ENCODE measurements at regions not wholly inside any gene's neighbourhood (a gene's known extent, or its start where the extent isn't known, plus 50 kb on each side); places are given as distances from the start of the nearest gene placed in this dataset.
"Not testable (repeated sequence)": the region's sequence is repeated elsewhere in the genome, so short reads cannot be mapped to it uniquely, and the experiment has no call there.

DNA sequence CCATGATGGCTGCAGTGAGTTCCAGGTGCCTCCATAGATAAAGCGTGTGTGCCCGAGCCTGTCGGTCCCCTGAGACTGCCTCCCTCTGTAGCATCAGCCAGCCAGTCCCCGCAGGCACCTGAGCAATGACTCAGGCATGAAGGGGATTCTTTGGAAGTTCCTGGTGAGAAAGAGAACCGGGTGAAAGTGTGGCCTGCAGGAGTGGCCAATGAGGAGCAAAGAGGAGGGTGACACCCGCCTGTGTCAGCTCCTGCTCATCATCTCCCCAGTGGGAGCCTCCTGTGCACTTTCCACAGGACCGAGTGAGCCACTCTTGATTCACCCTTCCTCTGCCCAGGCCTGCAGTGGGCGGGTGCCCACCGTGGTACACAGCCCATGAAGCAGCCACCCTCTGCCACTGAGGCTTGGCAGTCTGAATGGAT lies 71.2 kb upstream of the PTPN1 start:
- Histone ChIP-seq H3K4me1 (ENCODE audit: control insufficient read depth in 5 of 5, insufficient read depth in 5 of 5, low read length in 5 of 5) (peaks cover 0 to 30% (median 19%) of the 10 kb centered on the region in 5 donors), H3K4me3 (ENCODE audit: low read depth in 1 of 5, low read length in 5 of 5) (no peak overlapping the region), H3K36me3 (ENCODE audit: control insufficient read depth in 5 of 5, insufficient read depth in 5 of 5, low read length in 5 of 5) (no peaks in the 10 kb centered on the region), H3K9me3 (ENCODE audit: control insufficient read depth in 5 of 5, low read length in 5 of 5) (no peaks in the 10 kb centered on the region), H3K9ac (ENCODE audit: low read length in 5 of 5) (no peak overlapping the region), H3K27me3 (ENCODE audit: control insufficient read depth in 5 of 5, insufficient read depth in 4 of 5, low read length in 5 of 5) (peaks cover 0 to 4% (median 0%) of the 10 kb centered on the region in 5 donors), H3K27ac (ENCODE audit: low read depth, low read length) (no peak overlapping the region)

DNA sequence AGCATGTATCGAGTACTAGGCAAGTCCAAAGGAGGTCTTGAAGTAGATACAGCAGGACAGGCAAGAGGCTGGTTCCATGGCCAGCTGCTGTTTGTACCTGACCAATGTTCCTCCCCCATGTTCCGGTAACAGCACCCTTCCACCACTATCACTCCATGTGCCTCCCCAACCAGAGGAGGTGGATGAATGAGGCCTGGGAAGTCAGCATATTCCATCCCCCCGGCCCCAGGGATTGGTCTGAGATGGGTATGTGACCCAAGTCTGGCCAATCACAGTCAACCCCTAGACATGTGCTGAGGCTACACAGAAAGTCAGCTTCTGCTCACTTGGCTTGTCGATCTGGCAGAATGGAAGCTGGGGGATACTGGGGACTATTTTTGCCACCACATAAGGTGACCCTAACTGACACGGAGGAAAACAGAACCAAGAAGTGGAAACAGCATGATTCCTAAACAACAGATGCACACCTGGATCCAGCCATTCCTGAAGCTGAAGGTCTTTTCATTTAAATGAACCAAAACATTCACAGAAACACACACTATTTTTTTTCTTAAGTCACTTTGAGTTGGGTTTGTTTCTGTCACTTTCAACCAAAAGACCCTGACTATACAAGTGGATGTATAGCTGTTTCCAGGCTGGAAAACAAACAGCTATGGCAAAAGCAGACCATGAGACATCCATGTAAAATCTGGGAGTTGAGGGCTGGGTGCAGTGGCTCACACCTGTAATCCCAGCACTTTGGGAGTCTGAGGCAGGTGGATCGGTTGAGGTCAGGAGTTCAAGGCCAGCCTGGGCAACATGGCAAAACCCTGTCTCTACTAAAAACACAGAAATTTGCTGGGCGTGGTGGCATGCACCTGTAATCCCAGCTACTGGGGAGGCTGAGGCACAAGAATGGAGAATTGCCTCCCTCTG lies 70.4 kb upstream of the PTPN1 start:
- Histone ChIP-seq H3K9me3 (ENCODE audit: control insufficient read depth in 5 of 5, low read length in 5 of 5) (no peaks in the 10 kb centered on the region), H3K27me3 (ENCODE audit: control insufficient read depth in 5 of 5, insufficient read depth in 4 of 5, low read length in 5 of 5) (peaks cover 0 to 4% (median 0%) of the 10 kb centered on the region in 5 donors), H3K4me1 (ENCODE audit: control insufficient read depth in 5 of 5, insufficient read depth in 5 of 5, low read length in 5 of 5) (peaks cover 0 to 30% (median 19%) of the 10 kb centered on the region in 5 donors), H3K27ac (ENCODE audit: low read depth, low read length) (no peak overlapping the region), H3K4me3 (ENCODE audit: low read depth in 1 of 5, low read length in 5 of 5) (no peak overlapping the region), H3K36me3 (ENCODE audit: control insufficient read depth in 5 of 5, insufficient read depth in 5 of 5, low read length in 5 of 5) (no peaks in the 10 kb centered on the region), H3K9ac (ENCODE audit: low read length in 5 of 5) (no peak overlapping the region)

DNA sequence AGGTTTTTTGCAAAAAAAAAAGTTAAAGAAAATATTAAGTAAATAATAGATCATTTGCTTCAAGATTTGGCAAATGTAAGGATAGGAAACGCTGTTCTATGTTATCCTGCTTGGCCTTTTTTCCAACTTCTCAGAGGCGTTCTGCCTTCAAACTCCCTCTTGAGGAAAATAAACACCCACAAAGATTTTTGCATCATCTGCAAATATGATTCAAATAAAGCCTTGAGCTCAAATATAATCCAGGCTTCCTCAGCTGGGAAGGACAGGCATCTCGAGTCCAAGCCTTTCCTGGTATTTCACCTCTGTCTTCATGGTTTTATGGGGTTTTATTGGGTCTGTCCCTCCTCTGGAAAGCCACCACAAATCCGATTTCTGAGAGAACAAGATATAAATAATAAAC lies 67.7 kb upstream of the PTPN1 start:
- Histone ChIP-seq H3K9ac (ENCODE audit: low read length in 5 of 5) (no peak overlapping the region), H3K9me3 (ENCODE audit: control insufficient read depth in 5 of 5, low read length in 5 of 5) (no peaks in the 10 kb centered on the region), H3K27me3 (ENCODE audit: control insufficient read depth in 5 of 5, insufficient read depth in 4 of 5, low read length in 5 of 5) (peaks cover 0 to 4% (median 0%) of the 10 kb centered on the region in 5 donors), H3K4me3 (ENCODE audit: low read depth in 1 of 5, low read length in 5 of 5) (no peak overlapping the region), H3K36me3 (ENCODE audit: control insufficient read depth in 5 of 5, insufficient read depth in 5 of 5, low read length in 5 of 5) (no peaks in the 10 kb centered on the region), H3K4me1 (ENCODE audit: control insufficient read depth in 5 of 5, insufficient read depth in 5 of 5, low read length in 5 of 5) (peaks cover 0 to 34% (median 17%) of the 10 kb centered on the region in 5 donors), H3K27ac (ENCODE audit: low read depth, low read length) (no peak overlapping the region)

DNA sequence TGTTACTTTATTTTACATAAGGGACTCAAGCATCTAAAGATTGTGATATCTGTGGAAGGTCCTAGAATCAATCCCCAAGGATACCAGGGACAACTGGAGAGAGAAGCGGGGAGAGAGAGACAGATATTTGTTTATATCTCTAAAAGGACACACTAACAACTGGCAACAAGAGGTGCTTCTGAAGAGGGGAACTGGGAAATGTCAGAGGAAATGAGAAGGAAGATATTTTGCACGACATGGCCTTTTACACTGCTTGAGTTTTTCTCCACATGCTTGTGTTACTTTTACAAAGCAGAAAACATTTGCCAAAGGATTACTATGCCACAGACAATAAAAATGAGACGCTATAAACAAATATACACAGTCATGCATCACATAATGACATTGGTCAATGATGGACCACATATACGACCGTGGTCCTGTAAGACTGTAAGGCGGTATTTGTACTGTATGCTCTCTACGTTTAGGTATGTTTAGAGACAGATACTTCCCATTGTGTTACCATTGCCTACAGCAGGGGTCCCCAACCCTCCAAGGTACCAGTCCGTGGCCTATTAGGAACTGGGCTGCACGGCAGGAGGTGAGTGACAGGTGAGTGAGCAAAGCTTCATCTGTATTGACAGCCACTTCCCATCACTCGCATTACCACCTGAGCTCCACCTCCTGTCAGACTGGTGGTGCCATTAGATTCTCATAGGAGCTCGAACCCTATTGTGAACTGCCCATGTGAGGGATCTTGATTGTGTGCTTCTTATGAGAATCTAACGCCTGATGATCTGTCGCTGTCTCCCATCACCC lies 64.6 kb upstream of the PTPN1 start:
- Histone ChIP-seq H3K36me3 (ENCODE audit: control insufficient read depth in 5 of 5, insufficient read depth in 5 of 5, low read length in 5 of 5) (no peaks in the 10 kb centered on the region), H3K27me3 (ENCODE audit: control insufficient read depth in 5 of 5, insufficient read depth in 4 of 5, low read length in 5 of 5) (peaks cover 0 to 3% (median 0%) of the 10 kb centered on the region in 5 donors), H3K4me1 (ENCODE audit: control insufficient read depth in 5 of 5, insufficient read depth in 5 of 5, low read length in 5 of 5) (peaks cover 0 to 34% (median 17%) of the 10 kb centered on the region in 5 donors), H3K4me3 (ENCODE audit: low read depth in 1 of 5, low read length in 5 of 5) (no peak overlapping the region), H3K27ac (ENCODE audit: low read depth, low read length) (no peak overlapping the region), H3K9me3 (ENCODE audit: control insufficient read depth in 5 of 5, low read length in 5 of 5) (no peaks in the 10 kb centered on the region), H3K9ac (ENCODE audit: low read length in 5 of 5) (no peak overlapping the region)

DNA sequence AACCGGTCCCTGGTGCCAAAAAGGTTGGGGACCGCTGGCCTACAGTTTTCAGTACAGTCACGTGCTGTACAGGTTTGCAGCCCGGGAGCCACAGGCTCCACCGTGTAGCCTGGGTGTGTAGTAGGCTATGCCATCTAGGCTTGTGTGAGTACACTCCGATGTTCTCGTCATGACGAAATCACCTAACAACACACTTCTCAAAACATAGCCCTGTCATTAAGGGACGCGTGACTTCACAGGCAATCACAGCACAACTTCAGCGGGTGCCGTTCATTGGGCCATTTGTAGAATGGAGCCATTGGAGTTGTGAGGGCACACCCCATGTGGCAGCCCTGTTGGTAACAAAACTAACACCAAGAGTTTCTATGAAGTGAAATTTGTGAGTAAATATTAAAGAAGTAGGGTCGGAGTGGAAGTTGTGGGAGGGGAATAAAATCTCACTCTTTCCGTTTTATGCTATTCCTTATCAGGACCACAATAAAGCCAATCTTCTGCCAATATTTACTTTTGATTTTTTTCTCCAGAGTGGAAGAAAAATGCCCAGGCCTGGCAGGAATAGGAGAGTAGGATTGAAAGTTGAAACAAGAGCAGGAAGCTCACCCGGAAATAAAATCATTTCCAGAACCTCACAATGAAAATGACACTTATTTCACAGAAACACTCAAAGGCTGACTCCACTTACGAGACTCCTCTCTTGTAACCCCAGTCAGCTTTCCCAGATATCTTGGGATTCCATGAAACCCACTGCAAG lies 63.7 kb upstream of the PTPN1 start:
- Histone ChIP-seq H3K4me3 (ENCODE audit: low read depth in 1 of 5, low read length in 5 of 5) (no peak overlapping the region), H3K9me3 (ENCODE audit: control insufficient read depth in 5 of 5, low read length in 5 of 5) (no peaks in the 10 kb centered on the region), H3K9ac (ENCODE audit: low read length in 5 of 5) (no peak overlapping the region), H3K27me3 (ENCODE audit: control insufficient read depth in 5 of 5, insufficient read depth in 4 of 5, low read length in 5 of 5) (no peaks in the 10 kb centered on the region), H3K4me1 (ENCODE audit: control insufficient read depth in 5 of 5, insufficient read depth in 5 of 5, low read length in 5 of 5) (peaks cover 0 to 34% (median 16%) of the 10 kb centered on the region in 5 donors), H3K36me3 (ENCODE audit: control insufficient read depth in 5 of 5, insufficient read depth in 5 of 5, low read length in 5 of 5) (no peaks in the 10 kb centered on the region), H3K27ac (ENCODE audit: low read depth, low read length) (no peak overlapping the region)

DNA sequence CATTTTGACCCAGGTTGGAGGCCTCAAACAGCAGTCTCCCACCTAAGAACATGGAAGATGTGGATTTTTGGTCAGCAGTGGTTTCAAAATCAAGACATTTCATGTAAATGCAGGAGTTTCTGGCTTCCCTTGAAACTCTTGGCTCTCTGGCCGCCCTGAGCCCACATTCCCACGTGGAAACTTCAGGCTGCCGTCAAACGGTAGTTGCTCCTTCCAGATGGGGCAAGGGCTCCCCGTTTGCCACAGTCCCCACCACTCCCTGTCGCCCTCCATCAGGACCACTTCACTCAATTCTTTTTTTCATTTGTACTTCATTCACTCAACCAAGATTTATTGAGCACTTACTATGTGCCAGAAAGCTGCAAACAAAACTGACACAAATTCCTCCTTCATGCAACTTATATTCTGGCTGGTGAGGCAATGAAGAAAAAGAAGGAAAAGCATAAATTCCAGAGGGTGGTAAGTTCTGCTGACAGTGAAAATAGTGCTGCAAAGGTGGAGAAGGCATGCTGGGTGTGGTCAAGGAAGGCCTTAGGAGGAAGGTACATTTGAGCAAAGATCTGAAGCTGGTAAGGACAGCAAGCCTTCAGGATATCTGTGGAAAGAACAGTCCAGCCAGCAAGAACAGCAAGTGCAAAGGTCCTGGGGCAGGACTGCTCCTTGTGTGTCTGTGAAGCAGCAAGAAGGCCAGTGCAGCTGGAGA lies 62.9 kb upstream of the PTPN1 start:
- Histone ChIP-seq H3K27ac (ENCODE audit: low read depth, low read length) (no peak overlapping the region), H3K9me3 (ENCODE audit: control insufficient read depth in 5 of 5, low read length in 5 of 5) (no peaks in the 10 kb centered on the region), H3K27me3 (ENCODE audit: control insufficient read depth in 5 of 5, insufficient read depth in 4 of 5, low read length in 5 of 5) (no peaks in the 10 kb centered on the region), H3K4me3 (ENCODE audit: low read depth in 1 of 5, low read length in 5 of 5) (no peak overlapping the region), H3K4me1 (ENCODE audit: control insufficient read depth in 5 of 5, insufficient read depth in 5 of 5, low read length in 5 of 5) (peaks cover 0 to 34% (median 14%) of the 10 kb centered on the region in 5 donors), H3K36me3 (ENCODE audit: control insufficient read depth in 5 of 5, insufficient read depth in 5 of 5, low read length in 5 of 5) (no peaks in the 10 kb centered on the region), H3K9ac (ENCODE audit: low read length in 5 of 5) (no peak overlapping the region)

DNA sequence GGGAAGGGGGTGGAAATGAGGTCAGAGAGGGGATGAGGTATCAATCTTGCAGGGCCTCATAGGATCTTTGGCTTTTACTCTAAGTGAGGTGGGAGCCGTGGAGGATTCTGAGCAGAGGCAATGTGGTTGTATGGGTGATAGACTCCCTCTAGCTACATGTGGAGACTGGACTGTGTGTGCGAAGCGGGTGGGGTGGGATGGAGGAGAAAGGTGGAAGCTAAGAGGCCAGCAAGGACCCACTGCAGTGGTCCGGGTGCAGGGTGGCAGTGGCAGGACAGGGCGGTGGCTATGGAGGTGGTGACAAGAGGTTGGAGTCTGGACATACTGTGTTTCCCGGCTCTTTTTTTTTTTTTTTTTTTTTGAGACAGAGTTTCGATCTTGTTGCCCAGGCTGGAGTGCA lies 62.4 kb upstream of the PTPN1 start:
- no peak overlapping the region for H3K4me3 ChIP-seq (ENCODE audit: low read depth in 1 of 5, low read length in 5 of 5)
- no peaks in the 10 kb centered on the region for H3K9me3 ChIP-seq (ENCODE audit: control insufficient read depth in 5 of 5, low read length in 5 of 5)
- no peak overlapping the region for H3K27ac ChIP-seq (ENCODE audit: low read depth, low read length)
- H3K27me3 ChIP-seq (ENCODE audit: control insufficient read depth in 5 of 5, insufficient read depth in 4 of 5, low read length in 5 of 5): no peaks in the 10 kb centered on the region
- peaks cover 0 to 34% (median 14%) of the 10 kb centered on the region in 5 donors for H3K4me1 ChIP-seq (ENCODE audit: control insufficient read depth in 5 of 5, insufficient read depth in 5 of 5, low read length in 5 of 5)
- no peaks in the 10 kb centered on the region for H3K36me3 ChIP-seq (ENCODE audit: control insufficient read depth in 5 of 5, insufficient read depth in 5 of 5, low read length in 5 of 5)
- H3K9ac ChIP-seq (ENCODE audit: low read length in 5 of 5): no peak overlapping the region

DNA sequence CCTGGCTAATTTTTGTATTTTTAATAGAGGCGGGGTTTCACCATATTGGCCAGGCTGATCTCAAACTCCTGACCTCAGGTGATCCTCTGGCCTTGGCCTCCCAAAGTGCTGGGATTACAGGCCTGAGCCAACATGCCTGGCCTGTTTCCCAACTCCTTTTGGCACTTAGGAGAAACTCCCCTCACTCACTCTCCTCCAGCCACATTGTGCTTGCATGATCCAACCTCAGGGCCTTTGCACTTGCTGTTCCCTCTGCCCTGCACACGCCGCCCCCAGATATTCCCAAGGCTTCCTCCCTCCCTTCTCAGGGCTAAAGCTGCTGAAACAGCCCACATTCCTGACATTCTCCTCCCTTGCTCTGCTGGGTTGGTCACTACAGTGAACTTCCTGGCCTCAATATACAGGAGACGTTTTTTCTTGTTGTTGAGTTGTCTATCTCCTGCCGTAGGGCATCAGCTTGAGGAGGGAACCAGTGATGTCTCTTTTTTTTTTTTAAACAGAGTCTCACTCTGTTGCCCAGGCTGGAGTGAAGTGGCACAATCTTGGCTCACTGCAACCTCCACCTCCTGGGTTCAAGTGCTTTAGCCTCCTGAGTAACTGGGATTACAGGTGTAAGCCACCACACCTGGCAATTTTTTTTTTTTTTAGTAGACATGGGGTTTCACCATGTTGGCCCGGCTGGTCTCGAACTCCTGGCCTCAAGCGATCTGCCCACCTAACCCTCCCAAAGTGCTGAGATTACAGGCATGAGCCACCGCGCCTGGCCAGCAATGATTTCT lies 61.4 kb upstream of the PTPN1 start:
- not testable (repeated sequence) for H3K4me3 ChIP-seq (ENCODE audit: low read depth in 1 of 5, low read length in 5 of 5); H3K27me3 ChIP-seq (ENCODE audit: control insufficient read depth in 5 of 5, insufficient read depth in 4 of 5, low read length in 5 of 5); H3K27ac ChIP-seq (ENCODE audit: low read depth, low read length); H3K36me3 ChIP-seq (ENCODE audit: control insufficient read depth in 5 of 5, insufficient read depth in 5 of 5, low read length in 5 of 5); H3K9me3 ChIP-seq (ENCODE audit: control insufficient read depth in 5 of 5, low read length in 5 of 5); H3K9ac ChIP-seq (ENCODE audit: low read length in 5 of 5)
- H3K4me1 ChIP-seq (ENCODE audit: control insufficient read depth in 5 of 5, insufficient read depth in 5 of 5, low read length in 5 of 5): peaks cover 0 to 31% (median 14%) of the 10 kb centered on the region in 5 donors
